H9 (cell line): ENCODE measurements at regions not wholly inside any gene's neighbourhood (a gene's known extent, or its start where the extent isn't known, plus 50 kb on each side); places are given as distances from the start of the nearest gene placed in this dataset.

Experiments used
- DNase-seq: peaks from one replicate; pipeline ENCODE4 v3.0.0-alpha.2; 2017
- H2AFZ ChIP-seq: one replicate; pipeline ENCODE4 v1.6.1; 2013; ENCODE audit warnings: mild to moderate bottlenecking, low read length, control low read depth, moderate library complexity
- H2AK5ac ChIP-seq: 2 replicates; pipeline ENCODE4 v1.6.1; 2013; ENCODE audit warnings: low read length, control low read depth, mixed read lengths; ENCODE audit not compliant: insufficient read length
- H2BK120ac ChIP-seq: one replicate; pipeline ENCODE4 v1.6.1; 2013; ENCODE audit warnings: low read depth, mild to moderate bottlenecking, low read length, control low read depth, inconsistent platforms; ENCODE audit not compliant: poor library complexity, severe bottlenecking
- H2BK12ac ChIP-seq: 2 replicates; pipeline ENCODE4 v1.6.1; 2013; ENCODE audit warnings: low read length, control low read depth, mixed read lengths, low read depth; ENCODE audit not compliant: insufficient read length
- H2BK15ac ChIP-seq: 2 replicates; pipeline ENCODE4 v1.6.1; 2013; ENCODE audit warnings: low read depth, low read length, control low read depth
- H2BK20ac ChIP-seq: one replicate; pipeline ENCODE4 v1.6.1; 2013; ENCODE audit warnings: low read depth, mild to moderate bottlenecking, low read length, control low read depth, inconsistent platforms; ENCODE audit not compliant: poor library complexity, severe bottlenecking
- H2BK5ac ChIP-seq: 2 replicates; pipeline ENCODE4 v1.6.1; 2013; ENCODE audit warnings: low read length, control low read depth, mixed read lengths; ENCODE audit not compliant: insufficient read length
- H3K14ac ChIP-seq: 2 replicates; pipeline ENCODE4 v1.6.1; 2013; ENCODE audit warnings: low read length, control low read depth; ENCODE audit not compliant: insufficient read depth
- H3K18ac ChIP-seq: 2 replicates; pipeline ENCODE4 v1.6.1; 2013; ENCODE audit warnings: low read depth, mild to moderate bottlenecking, mixed read lengths, low read length, control low read depth; ENCODE audit not compliant: insufficient read length
- H3K23ac ChIP-seq: 2 replicates; pipeline ENCODE4 v1.6.1; 2013; ENCODE audit warnings: low read length, control low read depth, mixed read lengths, low read depth; ENCODE audit not compliant: insufficient read length
- H3K23me2 ChIP-seq: 2 replicates; pipeline ENCODE4 v1.6.1; 2013; ENCODE audit warnings: low read depth, mild to moderate bottlenecking, mixed read lengths, low read length, control low read depth; ENCODE audit not compliant: insufficient read length, poor library complexity, severe bottlenecking
- H3K27ac ChIP-seq: 2 replicates; pipeline ENCODE4 v1.5.1; 2013; ENCODE audit warnings: low read length, control low read depth, mixed read lengths, low read depth; ENCODE audit not compliant: insufficient read length
- H3K27me3 ChIP-seq: 2 replicates; pipeline ENCODE4 v1.6.1; 2013; ENCODE audit warnings: low read length, control low read depth, inconsistent platforms; ENCODE audit not compliant: insufficient read depth
- H3K4ac ChIP-seq: 2 replicates; pipeline ENCODE4 v1.6.1; 2013; ENCODE audit warnings: low read depth, mild to moderate bottlenecking, control low read depth, inconsistent platforms, low read length, moderate library complexity
- H3K4me1 ChIP-seq: 2 replicates; pipeline ENCODE4 v1.6.1; 2013; ENCODE audit warnings: low read length, control low read depth, inconsistent platforms; ENCODE audit not compliant: insufficient read depth
- H3K4me2 ChIP-seq: 2 replicates; pipeline ENCODE4 v1.6.1; 2013; ENCODE audit warnings: low read length, control low read depth, mixed read lengths; ENCODE audit not compliant: insufficient read length, insufficient read depth
- H3K56ac ChIP-seq: 2 replicates; pipeline ENCODE4 v1.6.1; 2013; ENCODE audit warnings: low read depth, mild to moderate bottlenecking, mixed read lengths, low read length, control low read depth; ENCODE audit not compliant: insufficient read length
- H3K79me1 ChIP-seq: 2 replicates; pipeline ENCODE4 v1.6.1; 2013; ENCODE audit warnings: low read depth, mild to moderate bottlenecking, moderate library complexity, low read length, control low read depth, inconsistent platforms; ENCODE audit not compliant: insufficient read depth, poor library complexity, severe bottlenecking
- H3K79me2 ChIP-seq: 2 replicates; pipeline ENCODE4 v1.6.1; 2013; ENCODE audit warnings: low read length, control low read depth, inconsistent platforms; ENCODE audit not compliant: insufficient read depth
- H3K9ac ChIP-seq: 2 replicates; pipeline ENCODE4 v1.6.1; 2013; ENCODE audit warnings: low read length, control low read depth, mixed read lengths; ENCODE audit not compliant: insufficient read length; ENCODE audit errors: extremely low read depth
- H3K9me3 ChIP-seq: one replicate; pipeline ENCODE4 v1.6.1; 2013; ENCODE audit warnings: low read depth, low read length, inconsistent platforms; ENCODE audit not compliant: control insufficient read depth
- H3T11ph ChIP-seq: one replicate; pipeline ENCODE4 v1.6.1; 2013; ENCODE audit warnings: mild to moderate bottlenecking, low read length, control low read depth, inconsistent platforms
- H4K20me1 ChIP-seq: one replicate; pipeline ENCODE4 v1.6.1; 2013; ENCODE audit not compliant: control insufficient read depth, insufficient read length, insufficient read depth
- H4K5ac ChIP-seq: 2 replicates; pipeline ENCODE4 v1.6.1; 2013; ENCODE audit warnings: low read depth, mild to moderate bottlenecking, mixed read lengths, low read length, control low read depth; ENCODE audit not compliant: insufficient read length
- H4K8ac ChIP-seq: replicated peaks from 2 replicates; pipeline ENCODE4 v1.6.1; 2013; ENCODE audit warnings: low read length, control low read depth, mixed read lengths, low read depth; ENCODE audit not compliant: insufficient read length
- H4K91ac ChIP-seq: 2 replicates; pipeline ENCODE4 v1.6.1; 2013; ENCODE audit warnings: low read depth, mild to moderate bottlenecking, moderate library complexity, mixed read lengths, low read length, control low read depth; ENCODE audit not compliant: insufficient read length
- H3K27ac Mint-ChIP-seq, 3 experiments: 2 replicates in 2 of 3; 3 replicates in 1 of 3; pipeline ENCODE4 v1.8.0; 2020 to 2021; ENCODE audit warnings: mixed read lengths in 3 of 3, mild to moderate bottlenecking in 1 of 3, moderate library complexity in 1 of 3
- H3K27me3 Mint-ChIP-seq: 2 replicates; pipeline ENCODE4 v1.8.0; 2021; ENCODE audit warnings: low read depth, mild to moderate bottlenecking, moderate library complexity, mixed read lengths
- H3K36me3 Mint-ChIP-seq, 3 experiments: 2 replicates in 2 of 3; 3 replicates in 1 of 3; pipeline ENCODE4 v1.8.0; 2020 to 2021; ENCODE audit warnings: low read depth in 3 of 3, mixed read lengths in 3 of 3; ENCODE audit not compliant: insufficient read depth in 1 of 3
- H3K4me1 Mint-ChIP-seq, 2 experiments: 2 replicates each; pipeline ENCODE4 v1.8.0; 2020; ENCODE audit warnings: mixed read lengths in 2 of 2
- H3K4me3 Mint-ChIP-seq, 2 experiments: 2 replicates in 1 of 2; 3 replicates in 1 of 2; pipeline ENCODE4 v1.8.0; 2020 to 2021; ENCODE audit warnings: mild to moderate bottlenecking in 2 of 2, mixed read lengths in 2 of 2, moderate library complexity in 1 of 2
- H3K9me3 Mint-ChIP-seq, 2 experiments: 2 replicates in 1 of 2; 3 replicates in 1 of 2; pipeline ENCODE4 v1.8.0; 2020; ENCODE audit warnings: mild to moderate bottlenecking in 2 of 2, mixed read lengths in 2 of 2, moderate library complexity in 1 of 2
- CTCF ChIP-seq: fragments of 200-600 bp; sonication (generic); conservative IDR thresholded peaks from 3 replicates; pipeline ENCODE4 v1.8.0; 2021; ENCODE audit warnings: antibody characterized with exemption, mild to moderate bottlenecking
- WGBS: extraction: QIAGEN DNeasy Blood & Tissue Kit; methylation state at CpG from one replicate; pipeline ENCODE4 v1.1.7; 2013; ENCODE audit warnings: missing lambda C conversion rate, low lambda C conversion rate, mixed read lengths; ENCODE audit not compliant: insufficient read length; ENCODE audit errors: extremely low coverage; 5-methylcytosine and 5-hydroxymethylcytosine counted together

DNA sequence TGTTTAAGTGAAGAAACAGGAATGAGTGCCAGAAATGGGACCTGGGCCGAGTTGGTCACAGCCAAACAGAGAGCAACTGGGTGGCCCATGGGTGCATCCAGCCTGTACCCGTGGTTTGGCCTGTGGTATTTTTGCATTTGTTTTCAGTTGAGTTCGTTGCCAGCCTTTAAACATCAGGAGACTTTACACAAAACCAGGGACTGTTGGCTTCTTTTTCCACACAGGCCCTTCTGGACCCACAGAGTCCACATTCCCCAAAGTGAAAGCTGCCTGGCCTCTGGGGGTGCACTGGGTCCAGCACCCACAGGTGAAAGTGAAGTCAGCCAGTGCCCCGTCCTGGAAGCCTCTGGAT is 54.1 kb upstream of the TNS3 start:
- Mint-ChIP-seq H3K36me3 (no peaks in the 10 kb centered on the region), H3K9me3 (peaks cover 0 to 3% of the 10 kb centered on the region in 2 experiments; a peak in 1 of 5 replicates), H3K4me1 (peaks cover 32 to 41% of the 10 kb centered on the region in 2 experiments), H3K27ac (no peak overlapping the region), H3K27me3 (peaks cover 27% of the 10 kb centered on the region), H3K4me3 (no peak overlapping the region; a peak in 1 of 5 replicates)
- no peak overlapping the region for H4K91ac ChIP-seq
- no peak for TF ChIP-seq CTCF
- no peak overlapping the region for H2BK120ac ChIP-seq
- no peak overlapping the region for H3T11ph ChIP-seq
- WGBS = no CpG with 5 or more reads among the region's 4 CpGs
- H3K23ac ChIP-seq = no peak overlapping the region
- no peak overlapping the region for H2AFZ ChIP-seq
- no peak overlapping the region for H3K56ac ChIP-seq
- H2BK15ac ChIP-seq = no peak overlapping the region
- no peak overlapping the region for H3K4ac ChIP-seq
- no peaks in the 10 kb centered on the region for H3K23me2 ChIP-seq
- H3K79me2 ChIP-seq = no peaks in the 10 kb centered on the region
- no peak overlapping the region for H2BK5ac ChIP-seq
- H2AK5ac ChIP-seq = no peak overlapping the region
- no peak overlapping the region for H4K8ac ChIP-seq
- no peaks in the 10 kb centered on the region for H3K79me1 ChIP-seq
- H3K4me2 ChIP-seq = no peak overlapping the region
- no peaks in the 10 kb centered on the region for H4K20me1 ChIP-seq
- no peak overlapping the region for H3K14ac ChIP-seq
- H4K5ac ChIP-seq = no peak overlapping the region
- no peak overlapping the region for H3K27ac ChIP-seq
- H3K9me3 ChIP-seq = no peaks in the 10 kb centered on the region
- DNase-seq = no peak
- no peak overlapping the region for H3K18ac ChIP-seq
- H3K4me1 ChIP-seq = peaks cover 2% of the 10 kb centered on the region; the same call in 1 of the 2 replicates
- H2BK12ac ChIP-seq = no peak overlapping the region
- H3K9ac ChIP-seq = no peak overlapping the region
- H2BK20ac ChIP-seq = no peak overlapping the region
- no peaks in the 10 kb centered on the region for H3K27me3 ChIP-seq
